ENCODE measurements at regions not wholly inside any gene's neighbourhood (a gene's known extent, or its start where the extent isn't known, plus 50 kb on each side); places are given as distances from the start of the nearest gene placed in this dataset.

DNA sequence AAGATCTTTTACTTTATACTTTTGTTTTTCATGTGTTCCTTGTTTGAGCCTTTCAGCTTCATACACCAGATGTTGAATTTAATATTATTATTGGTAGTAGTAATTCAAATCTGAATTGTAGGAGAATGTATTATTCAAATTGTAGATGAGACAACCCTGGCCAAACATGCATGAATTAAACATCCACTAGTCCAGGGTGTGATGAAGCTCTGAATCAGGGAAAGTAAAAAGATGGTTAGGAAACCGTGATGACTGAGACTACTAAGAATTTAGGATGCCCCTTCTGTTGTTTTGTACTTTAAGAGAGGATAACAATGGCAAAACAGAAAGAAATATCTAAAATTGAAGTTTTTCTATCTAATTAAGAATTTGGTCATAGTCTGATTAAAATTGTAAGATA, 227.8 kb upstream of the CDH2 start:
- ChIA-PET POLR2A (ENCODE audit: partially characterized antibody) (no interaction called here), CTCF (ENCODE audit: partially characterized antibody) (interaction anchor here (1.7 kb wide), 1 partner anchor 9 kb away, joined by 4 read pairs; no protein-coding TSS in a partner anchor)
- H4K5ac ChIP-seq (ENCODE audit: insufficient read length, low read depth, low read length) = no peak overlapping the region
- H4K91ac ChIP-seq (replicated peaks; ENCODE audit: insufficient read length, low read length) = no peak overlapping the region
- H3K4me2 ChIP-seq (ENCODE audit: insufficient read depth in 1 of 2, low read depth in 2 of 2, low read length in 2 of 2) = no peak overlapping the region
- H3K23me2 ChIP-seq (ENCODE audit: low read depth, low read length) = no peaks in the 10 kb centered on the region
- no peaks in the 10 kb centered on the region for H3K9me3 ChIP-seq (ENCODE audit: insufficient read depth in 2 of 2, low read depth in 1 of 2, low read length in 1 of 2)
- peaks cover 0 to 1% (median 0%) of the 10 kb centered on the region in 4 experiments; a peak in 1 of 7 replicates for H3K27me3 ChIP-seq (replicated peaks in 1 of 4; ENCODE audit: control insufficient read depth in 3 of 4, extremely low read depth in 1 of 4, insufficient read depth in 3 of 4, low read length in 3 of 4)
- FAIRE-seq (no peak), DNase-seq (ENCODE audit: low read depth in 1 of 2, low spot score in 2 of 2) (no peak)
- WGBS, 2 experiments (ENCODE audit: extremely low coverage in 1 of 2, insufficient coverage in 1 of 2, insufficient read length in 1 of 2, insufficient replicate concordance in 2 of 2, low coverage in 1 of 2, low lambda C conversion rate in 2 of 2, missing lambda C conversion rate in 1 of 2) = 86% methylated on average over 1 of the region's 1 CpG; no CpG with 5 or more reads in 1 of the 2 experiments
- no peak overlapping the region for H3K14ac ChIP-seq (ENCODE audit: insufficient read length)
- no peaks in the 10 kb centered on the region for H3K4me1 ChIP-seq (replicated peaks in 1 of 4; ENCODE audit: control insufficient read depth in 3 of 4, insufficient read depth in 4 of 4, low read length in 3 of 4)
- H3K4ac ChIP-seq (replicated peaks; ENCODE audit: insufficient read length, low read depth, low read length) = no peak overlapping the region
- no peak overlapping the region for H2AFZ ChIP-seq (ENCODE audit: low read length)
- no peak overlapping the region for H3K18ac ChIP-seq (ENCODE audit: extremely low read depth, low read length)
- H2BK20ac ChIP-seq (ENCODE audit: low read length) = no peak overlapping the region
- TF ChIP-seq RAD21 (IDR thresholded peaks at IDR 0.05 in 1 of 2, conservative IDR thresholded peaks at IDR 0.05 in 1 of 2; ENCODE audit: low read depth in 2 of 2, low read length in 2 of 2) (no peak), SIX5 (IDR thresholded peaks at IDR 0.05; ENCODE audit: low read depth, low read length) (no peak)
- no peaks in the 10 kb centered on the region for H3K36me3 ChIP-seq (ENCODE audit: control insufficient read depth in 2 of 4, insufficient read depth in 4 of 4, low read length in 3 of 4)
- no peak overlapping the region for H4K8ac ChIP-seq (ENCODE audit: extremely low read depth, insufficient read depth, low read length)
- no peak overlapping the region for H2AK5ac ChIP-seq (ENCODE audit: low read depth, low read length)
- H2BK120ac ChIP-seq (replicated peaks; ENCODE audit: low read depth, low read length) = no peak overlapping the region
- no peak overlapping the region for H3K23ac ChIP-seq (ENCODE audit: insufficient read length)
- H3K79me1 ChIP-seq (ENCODE audit: low read depth, low read length) = no peaks in the 10 kb centered on the region
- no peak overlapping the region for H2BK5ac ChIP-seq (ENCODE audit: low read depth, low read length)
- no peak overlapping the region for H2BK12ac ChIP-seq (ENCODE audit: low read depth, low read length)
- H3K56ac ChIP-seq (replicated peaks; ENCODE audit: insufficient read length, low read depth, low read length) = no peak overlapping the region
- H3K27ac ChIP-seq (ENCODE audit: low read depth, low read length) = no peak overlapping the region
- no peak overlapping the region for H3K4me3 ChIP-seq (ENCODE audit: extremely low read depth in 1 of 4, insufficient read depth in 2 of 4, low read depth in 3 of 4, low read length in 4 of 4)
- no peaks in the 10 kb centered on the region for H3K79me2 ChIP-seq (ENCODE audit: control insufficient read depth in 1 of 2, insufficient read depth in 2 of 2, low read length in 2 of 2)
- no peak overlapping the region for H2BK15ac ChIP-seq (ENCODE audit: low read length)
- H3K9ac ChIP-seq (replicated peaks in 1 of 4; ENCODE audit: extremely low read depth in 1 of 4, low read depth in 3 of 4, low read length in 3 of 4) = no peak overlapping the region
- H4K20me1 ChIP-seq (replicated peaks in 1 of 2; ENCODE audit: control insufficient read depth in 1 of 2, insufficient read depth in 2 of 2, low read length in 2 of 2) = no peaks in the 10 kb centered on the region
